GM12891 (cell line): ENCODE measurements at regions not wholly inside any gene's neighbourhood (a gene's known extent, or its start where the extent isn't known, plus 50 kb on each side); places are given as distances from the start of the nearest gene placed in this dataset.
"Not testable (repeated sequence)": the region's sequence is repeated elsewhere in the genome, so short reads cannot be mapped to it uniquely, and the experiment has no call there.

Source experiments
- DNase-seq: peaks from one replicate; pipeline ENCODE4 v3.0.0; 2011; ENCODE audit warnings: low spot score; ENCODE audit not compliant: insufficient read length
- FAIRE-seq: peaks from 2 replicates; lab custom pipeline; 2011; peaks lifted over from hg19 to GRCh38; lab: Jason Lieb, UNC
- PAX5 ChIP-seq: IDR thresholded peaks from 2 replicates; pipeline ENCODE4 v1.6.1; 2011; ENCODE audit warnings: low read length, moderate library complexity, mild to moderate bottlenecking; ENCODE audit not compliant: insufficient read depth, severe bottlenecking
- POLR2A ChIP-seq: IDR thresholded peaks from 2 replicates; pipeline ENCODE4 v1.6.1; 2011; ENCODE audit warnings: low read depth, low read length, control low read depth
- POLR2AphosphoS5 ChIP-seq: IDR thresholded peaks from 2 replicates; pipeline ENCODE4 v1.6.1; 2011; ENCODE audit warnings: low read depth, low read length, control low read depth
- POU2F2 ChIP-seq: IDR thresholded peaks from 2 replicates; pipeline ENCODE4 v1.6.1; 2011; ENCODE audit warnings: low read depth, mild to moderate bottlenecking, control low read depth, low read length, moderate library complexity
- SPI1 ChIP-seq: IDR thresholded peaks from 2 replicates; pipeline ENCODE4 v1.6.1; 2011; ENCODE audit warnings: low read depth, low read length, control low read depth
- TAF1 ChIP-seq: IDR thresholded peaks from 2 replicates; pipeline ENCODE4 v1.6.1; 2011; ENCODE audit warnings: low read depth, low read length, control low read depth

DNA sequence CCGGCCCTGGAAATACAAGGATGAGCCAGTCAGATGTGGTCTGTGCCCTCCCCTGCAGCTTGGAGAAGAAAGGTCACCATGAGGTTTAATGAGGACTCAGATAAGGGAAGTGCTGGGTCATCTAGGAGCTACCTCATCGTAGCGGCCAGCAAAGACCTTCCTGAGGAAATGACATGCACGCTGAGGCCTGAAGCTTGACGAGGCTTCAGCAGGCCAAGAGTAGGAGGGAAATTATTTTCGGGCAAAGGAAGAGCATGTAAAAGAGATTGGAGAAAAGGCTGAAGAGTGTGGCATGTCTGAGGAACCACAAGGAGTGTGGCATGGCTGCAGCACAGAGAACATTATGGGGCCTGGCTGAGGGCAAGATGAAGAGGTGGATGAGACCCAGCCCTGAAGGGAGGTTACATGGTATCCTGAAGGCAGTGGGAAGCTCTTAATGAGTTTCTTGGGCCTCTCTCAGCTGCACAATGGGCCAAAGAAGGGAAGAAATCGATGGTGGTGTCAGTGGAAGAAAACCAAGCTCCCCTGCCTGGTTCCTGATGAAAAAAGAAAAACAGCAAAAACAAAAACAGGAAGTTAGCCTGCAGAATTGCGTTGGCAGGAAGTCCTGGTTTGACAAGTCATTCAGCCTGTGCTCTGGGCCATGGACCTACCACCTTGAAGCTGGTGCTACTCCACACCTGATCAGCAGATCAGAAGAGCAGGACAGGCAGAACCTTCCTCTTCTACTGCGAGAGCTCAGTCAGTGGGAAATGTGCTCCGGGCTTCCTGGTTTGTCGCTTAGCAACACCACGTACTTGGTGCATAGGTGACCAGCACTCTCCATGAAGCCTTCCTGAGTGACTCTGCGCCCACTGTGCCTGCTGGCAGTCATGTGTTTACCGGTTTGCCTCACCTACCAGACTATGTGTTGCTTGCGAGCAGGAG lies 134.5 kb upstream of the KLF3 start:
- no peak for TF ChIP-seq POLR2AphosphoS5
- TF ChIP-seq SPI1: peak; percentile 74
- no peak for TF ChIP-seq POU2F2
- no peak for TF ChIP-seq POLR2A
- DNase-seq: peak; percentile 26
- peak; percentile 92 for FAIRE-seq

DNA sequence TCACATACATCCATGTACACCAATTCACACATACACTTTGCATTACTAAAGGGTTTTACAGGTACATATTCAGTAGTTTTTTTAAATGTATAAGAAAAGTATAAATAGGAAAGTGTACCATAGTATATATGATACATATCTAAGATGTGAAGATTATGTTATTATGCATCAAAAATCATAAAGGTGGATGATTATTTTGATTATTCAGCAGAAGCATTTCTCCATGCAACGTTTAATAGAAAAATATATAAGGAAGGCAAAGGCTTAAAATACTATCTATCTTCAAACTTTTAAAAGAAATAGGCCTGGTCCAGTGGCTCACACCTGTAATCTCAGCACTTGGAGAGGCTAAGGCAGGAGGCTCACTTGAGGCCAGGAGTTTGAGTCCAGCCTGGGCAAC lies 133.5 kb upstream of the KLF3 start:
- TF ChIP-seq SPI1: no peak
- TF ChIP-seq POLR2AphosphoS5: no peak
- TF ChIP-seq POU2F2: no peak
- TF ChIP-seq PAX5: no peak
- no peak for TF ChIP-seq POLR2A
- no peak for TF ChIP-seq TAF1
- FAIRE-seq: no peak

DNA sequence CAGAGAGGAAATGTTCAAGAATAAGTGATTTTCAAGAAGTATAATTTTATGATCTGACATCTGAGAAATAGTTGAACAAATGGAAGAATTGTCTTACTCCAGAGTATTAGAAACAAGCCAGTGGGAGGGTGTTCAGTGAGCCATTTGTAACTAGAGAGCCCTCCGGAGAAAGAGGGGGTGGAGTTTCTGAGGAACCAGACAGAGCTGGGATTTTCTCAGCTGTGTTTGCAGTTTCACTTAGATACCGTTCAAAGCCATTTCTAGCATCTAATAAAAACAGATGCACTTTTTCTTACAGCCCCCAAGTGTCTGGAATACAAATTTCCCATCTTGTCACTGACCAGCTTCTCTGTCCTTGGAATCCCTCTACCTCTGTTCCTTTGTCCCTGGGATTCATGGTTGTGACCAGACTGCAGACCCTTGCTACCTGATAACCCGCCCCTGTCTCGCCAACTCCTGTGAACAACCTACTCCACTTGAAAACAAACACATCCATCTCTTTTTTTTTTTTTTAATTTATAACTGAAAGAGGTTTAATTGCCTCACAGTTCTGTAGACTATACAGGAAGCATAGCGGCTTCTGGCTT lies 132.8 kb upstream of the KLF3 start:
- TF ChIP-seq POU2F2 (no peak), TAF1 (no peak), PAX5 (no peak), POLR2AphosphoS5 (no peak), POLR2A (no peak), SPI1 (no peak)
- DNase-seq (no peak), FAIRE-seq (no peak)

More for the DNA sequence above, 133.5 kb upstream of the KLF3 start:
- no peak for DNase-seq

DNA sequence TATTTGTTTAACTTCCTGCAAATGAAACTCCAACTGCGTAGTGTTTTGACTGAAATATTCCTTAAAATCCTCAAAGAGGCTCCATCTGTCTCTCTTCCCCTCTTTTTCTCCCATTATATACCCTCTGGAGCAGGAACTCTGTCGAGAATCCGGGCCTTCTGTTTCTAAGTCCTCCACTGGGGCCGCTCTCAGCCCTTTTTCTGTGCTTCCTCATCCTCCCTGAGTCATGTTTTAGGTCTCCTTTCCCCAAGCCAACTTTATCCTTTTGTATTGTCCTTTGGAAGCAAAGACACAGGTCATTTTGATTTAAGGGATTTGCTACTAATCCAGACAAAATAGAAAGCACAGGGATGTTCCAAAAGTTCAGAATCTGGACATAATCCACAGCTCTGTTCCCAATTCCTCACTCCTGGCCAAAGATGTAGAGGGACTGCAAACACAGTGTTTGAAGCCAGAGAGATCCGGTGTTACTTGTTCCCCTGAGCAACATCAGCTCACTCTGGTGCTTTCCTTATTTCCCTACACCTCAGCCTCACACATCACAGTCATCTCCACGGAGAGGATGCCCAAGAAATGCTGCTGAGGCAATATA lies 131.0 kb upstream of the KLF3 start:
- no peak for TF ChIP-seq SPI1
- no peak for TF ChIP-seq POLR2AphosphoS5
- no peak for TF ChIP-seq POLR2A
- no peak for TF ChIP-seq TAF1
- TF ChIP-seq PAX5: no peak
- no peak for TF ChIP-seq POU2F2
- FAIRE-seq (no peak), DNase-seq (no peak)

DNA sequence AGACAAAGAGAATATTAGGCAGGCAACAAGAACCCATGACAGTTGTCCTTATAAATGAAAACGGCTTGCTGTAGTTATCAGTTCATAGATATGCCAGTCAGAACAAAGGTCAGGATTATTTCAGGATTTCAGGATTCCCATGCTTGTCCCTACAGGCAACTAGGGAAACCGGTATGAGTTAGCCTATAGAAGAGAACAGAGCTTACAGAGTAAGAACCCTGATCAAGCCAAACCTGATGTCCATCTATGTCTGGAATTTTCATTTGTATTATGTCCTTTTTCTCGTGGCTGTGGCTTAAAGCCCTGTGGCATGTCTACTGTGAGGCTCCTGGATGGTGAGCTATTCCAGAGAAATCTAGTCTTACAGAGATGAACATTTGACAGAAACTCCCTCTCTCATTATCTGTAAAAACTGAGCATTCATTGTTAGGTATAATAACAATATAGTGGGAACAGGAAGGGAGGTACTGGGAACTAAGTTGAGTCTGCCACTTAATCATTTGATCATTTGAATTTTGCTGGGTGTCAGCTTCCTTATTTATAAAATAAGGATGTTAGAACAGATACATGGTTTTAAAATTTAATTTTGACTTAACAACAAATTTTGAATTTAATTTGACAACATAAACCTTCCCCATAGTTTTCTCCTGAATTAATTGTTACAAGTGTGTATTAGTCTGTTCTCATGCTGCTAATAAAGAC lies 129.5 kb upstream of the KLF3 start:
- no peak for FAIRE-seq

DNA sequence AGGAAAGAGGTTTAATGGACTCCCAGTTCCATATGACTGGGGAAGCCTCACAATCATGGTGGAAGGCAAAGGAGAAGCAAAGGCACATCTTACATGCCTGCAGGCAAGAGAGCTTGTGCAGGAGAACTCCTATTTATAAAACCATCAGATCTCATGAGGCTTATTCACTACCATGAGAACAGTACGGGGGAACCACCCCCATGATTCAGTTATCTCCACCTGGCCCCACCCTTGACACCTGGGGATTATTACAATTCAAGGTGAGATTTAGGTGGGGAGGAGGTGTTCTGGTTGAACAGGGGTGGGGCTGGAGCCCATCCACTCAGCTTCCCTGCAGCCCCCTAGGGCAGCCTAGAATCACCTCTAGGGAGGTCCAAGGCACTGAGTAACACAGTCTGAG lies 128.9 kb upstream of the KLF3 start:
- FAIRE-seq, DNase-seq: not testable (repeated sequence)

More for the DNA sequence above, 129.5 kb upstream of the KLF3 start:
- TF ChIP-seq PAX5: no peak
- DNase-seq: no peak

DNA sequence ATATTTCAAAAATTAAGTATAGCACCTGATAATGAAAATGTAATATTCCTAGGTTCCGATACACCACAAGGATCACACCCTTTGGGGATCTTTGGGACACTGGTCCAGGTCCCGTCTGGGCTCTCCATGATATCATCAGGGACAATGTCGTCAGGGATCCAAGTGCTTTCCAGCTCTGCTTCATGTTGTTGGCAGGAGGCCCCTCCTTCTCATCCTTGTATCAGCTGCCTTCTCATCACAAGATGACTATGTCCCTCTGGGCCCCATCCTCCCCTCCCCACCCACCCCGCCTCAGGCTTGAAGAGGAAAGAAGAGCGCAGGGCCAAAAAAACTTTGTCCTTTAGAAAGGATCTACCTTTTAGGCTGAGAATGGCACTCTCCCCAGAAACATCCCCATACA lies 128.3 kb upstream of the KLF3 start:
- DNase-seq: no peak
- TF ChIP-seq SPI1 (no peak), PAX5 (no peak), POLR2AphosphoS5 (no peak), POU2F2 (no peak), TAF1 (no peak), POLR2A (no peak)
- FAIRE-seq: no peak

DNA sequence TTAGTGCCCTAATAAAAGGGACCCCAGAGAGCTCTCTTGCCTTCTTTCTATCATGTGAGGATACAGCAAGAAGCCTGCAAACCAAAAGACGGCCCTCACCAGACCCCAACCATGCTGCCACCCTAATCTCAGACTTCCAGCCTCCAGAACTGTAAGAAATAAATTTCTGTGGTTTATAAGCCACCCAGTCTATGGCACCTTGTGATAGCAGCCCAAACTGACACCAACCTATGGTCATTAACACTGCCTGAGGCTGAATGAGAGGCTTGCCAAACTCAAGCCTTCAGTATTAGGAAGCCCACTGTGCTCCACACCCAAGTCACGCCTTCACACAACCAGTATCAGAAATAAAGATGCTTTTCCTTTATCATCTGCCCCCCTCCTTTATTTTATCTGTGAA lies 127.3 kb upstream of the KLF3 start:
- FAIRE-seq (no peak), DNase-seq (no peak)
- TF ChIP-seq PAX5 (no peak), POLR2A (no peak), POLR2AphosphoS5 (no peak), TAF1 (no peak), SPI1 (no peak), POU2F2 (no peak)

DNA sequence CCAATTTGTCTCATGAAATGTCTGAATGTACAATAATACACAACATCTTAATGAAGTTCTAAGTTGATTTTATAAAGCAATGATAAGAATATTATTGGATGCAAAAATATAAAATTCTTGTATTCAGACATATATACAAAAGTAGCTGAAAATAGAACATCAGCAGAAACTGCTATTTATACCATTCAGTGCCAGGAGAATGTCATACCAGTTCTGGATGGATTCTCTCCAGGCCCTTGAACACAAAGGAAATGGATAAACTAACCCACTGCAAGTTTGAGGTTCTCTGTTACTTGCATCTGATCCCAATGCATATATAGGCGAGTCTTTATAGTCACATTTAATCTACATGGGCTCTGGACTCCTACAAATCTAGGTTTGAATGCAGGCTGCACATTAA lies 126.3 kb upstream of the KLF3 start:
- DNase-seq (no peak), FAIRE-seq (no peak)
- no peak for TF ChIP-seq POLR2A
- no peak for TF ChIP-seq TAF1
- no peak for TF ChIP-seq SPI1
- TF ChIP-seq POU2F2: no peak
- TF ChIP-seq PAX5: no peak
- TF ChIP-seq POLR2AphosphoS5: no peak

DNA sequence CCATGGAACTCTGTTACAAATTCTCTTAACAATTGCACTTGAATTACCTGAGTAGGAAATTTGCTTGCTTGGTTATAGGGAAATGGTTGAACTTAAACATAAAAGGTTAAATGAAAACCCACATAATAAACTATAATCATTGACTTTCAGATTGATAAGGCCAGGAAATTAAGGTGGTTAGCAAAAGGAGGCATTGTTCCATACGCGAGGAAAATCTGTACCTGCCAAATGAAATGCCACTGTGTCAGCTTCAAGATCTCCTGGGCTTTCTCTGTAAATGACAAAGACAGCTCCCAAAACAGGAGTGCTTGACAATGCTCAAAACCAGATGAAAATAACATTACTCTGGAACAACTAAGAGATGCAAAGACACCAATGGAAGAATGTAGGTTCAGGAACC lies 125.5 kb upstream of the KLF3 start:
- FAIRE-seq (no peak), DNase-seq (no peak)
- no peak for TF ChIP-seq POLR2AphosphoS5
- TF ChIP-seq SPI1: no peak
- no peak for TF ChIP-seq POU2F2
